HG02763 (cell line): ENCODE measurements at regions not wholly inside any gene's neighbourhood (a gene's known extent, or its start where the extent isn't known, plus 50 kb on each side); places are given as distances from the start of the nearest gene placed in this dataset.

Source experiments
- ATAC-seq: cut with Tn5 transposase; IDR thresholded peaks from one replicate; pipeline ENCODE4 v1.9.1; 2021; ENCODE audit warnings: mild to moderate bottlenecking, moderate library complexity; ENCODE audit not compliant: unreplicated experiment

- ATAC-seq: no peak
Observed at GRCh38 chr4:67125636-67126514, 419.4 kb downstream of the CENPC start.

DNA sequence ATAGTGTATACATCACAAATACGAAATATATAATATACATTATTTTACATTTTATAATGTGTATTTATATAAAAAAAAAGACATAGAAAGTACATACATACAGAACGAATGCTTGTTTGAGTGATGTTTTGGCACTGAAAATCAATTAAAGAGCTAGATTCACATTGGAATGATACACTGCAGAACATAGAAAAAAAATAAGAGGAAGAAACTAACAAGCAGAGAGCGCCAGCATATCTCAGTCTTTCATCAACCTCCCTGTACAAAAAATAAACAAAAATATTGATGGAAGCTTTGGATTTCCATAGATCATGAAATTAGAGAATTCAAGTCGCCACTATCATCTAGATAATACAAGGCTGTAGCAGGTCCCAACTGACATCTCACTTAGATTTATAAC, 420.6 kb downstream of the CENPC start:
- ATAC-seq: no peak

DNA sequence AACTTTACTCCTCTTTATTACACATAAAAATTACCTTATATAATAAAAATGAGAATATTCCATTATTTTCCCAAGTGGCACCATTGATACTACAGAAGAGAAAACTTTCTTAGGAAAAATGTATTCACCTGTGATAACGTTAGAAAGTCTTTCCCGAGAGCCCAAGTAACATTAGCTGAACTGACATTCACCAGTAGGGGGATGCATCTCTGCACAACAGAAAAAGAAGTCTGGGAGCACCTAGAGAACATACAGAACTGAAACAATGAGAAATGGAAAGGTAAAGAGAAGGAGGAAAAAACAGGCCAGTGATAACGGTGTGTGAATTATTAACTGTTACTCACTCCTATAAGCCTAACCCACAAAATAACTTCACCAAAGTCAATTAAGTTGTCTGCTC, 423.3 kb downstream of the CENPC start:
- ATAC-seq: no peak

DNA sequence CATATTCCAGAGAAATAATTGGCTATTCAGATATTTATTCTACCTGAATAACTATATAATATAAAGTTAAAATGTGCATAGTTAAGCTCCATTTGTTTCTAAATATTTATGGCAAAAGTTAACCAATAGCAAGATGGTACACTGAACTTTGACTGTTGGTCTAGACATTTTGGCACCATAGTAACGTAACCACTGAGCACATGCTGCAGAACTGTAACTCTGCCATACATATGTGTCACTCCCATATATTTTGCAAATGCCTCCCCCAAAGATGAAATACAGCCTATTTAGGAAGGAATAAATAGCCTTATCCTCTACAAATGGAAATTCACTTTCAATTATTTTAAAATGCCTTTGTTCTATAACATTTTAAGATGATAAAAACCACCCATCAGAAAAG, 424.9 kb downstream of the CENPC start:
- ATAC-seq: no peak

- ATAC-seq: no peak
Observed at GRCh38 chr4:67109276-67109675, 436.0 kb downstream of the CENPC start.

GRCh38 chr4:67106861-67107460, 438.3 kb downstream of the CENPC start:
- no peak for ATAC-seq

DNA sequence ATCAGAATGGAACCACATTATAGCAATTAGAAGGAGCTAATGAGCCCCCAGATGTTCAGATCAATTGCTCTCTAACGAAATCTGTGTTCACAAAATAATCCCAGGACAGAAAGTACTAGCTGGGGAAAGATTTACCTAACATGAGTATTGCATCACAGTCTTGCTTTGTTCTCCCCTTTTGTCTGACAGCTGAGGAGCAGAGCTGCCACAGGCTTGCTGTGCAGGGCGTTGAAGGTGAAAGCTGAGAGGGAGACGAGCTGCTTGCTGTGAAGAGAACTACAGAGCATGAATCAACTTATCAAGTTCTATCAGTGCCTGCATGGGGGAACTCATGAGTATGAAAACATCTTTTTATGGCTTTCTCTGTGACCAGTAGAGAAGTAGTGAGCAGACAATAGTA, 441.2 kb downstream of the CENPC start:
- no peak for ATAC-seq

- ATAC-seq: no peak
Observed at GRCh38 chr4:67103001-67103747, 442.1 kb downstream of the CENPC start.

DNA sequence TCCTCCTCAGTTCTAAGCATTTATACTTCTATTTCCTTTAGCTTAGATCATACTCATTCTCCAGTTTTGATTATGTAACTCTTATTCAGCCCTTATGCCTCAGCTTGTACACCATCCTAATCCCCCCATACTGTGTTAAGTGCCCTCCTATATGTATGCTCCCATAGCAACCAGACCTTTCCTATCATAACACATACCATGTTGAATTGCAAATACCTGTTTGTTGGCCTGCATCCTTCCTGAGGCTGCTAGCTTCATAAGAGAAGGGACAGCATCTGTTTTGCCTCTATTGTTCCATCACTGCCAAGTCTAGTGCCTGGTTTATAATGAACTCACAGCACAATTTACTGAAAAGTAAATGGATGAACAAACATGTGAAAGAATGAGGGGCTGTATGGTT, 443.7 kb downstream of the CENPC start:
- no peak for ATAC-seq

- ATAC-seq: no peak
Observed at GRCh38 chr4:67092351-67092750, 453.0 kb downstream of the CENPC start.

DNA sequence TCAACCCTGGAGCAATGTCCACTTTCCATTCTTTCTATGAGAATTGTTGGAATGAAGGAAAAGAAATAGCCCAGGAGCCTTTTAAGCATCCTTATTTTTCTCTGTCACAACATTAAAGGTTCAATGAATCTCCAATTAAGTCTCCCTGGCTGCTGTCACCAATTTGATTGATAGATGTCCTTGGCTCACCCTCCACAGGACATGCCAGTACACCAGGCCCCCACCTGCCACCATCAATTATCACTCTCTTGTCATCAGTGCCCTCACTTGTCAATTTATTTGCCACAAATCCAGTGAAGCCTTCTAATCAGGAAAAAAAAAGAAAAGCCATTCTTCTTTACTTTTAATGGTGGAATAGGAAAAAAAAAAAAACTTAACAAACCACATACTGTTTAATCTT, 453.6 kb downstream of the CENPC start:
- no peak for ATAC-seq

- ATAC-seq: peak; percentile 86
Observed at GRCh38 chr4:67087897-67088296, 457.4 kb downstream of the CENPC start.

GRCh38 chr4:67084783-67085182, 460.5 kb downstream of the CENPC start:
- no peak for ATAC-seq

DNA sequence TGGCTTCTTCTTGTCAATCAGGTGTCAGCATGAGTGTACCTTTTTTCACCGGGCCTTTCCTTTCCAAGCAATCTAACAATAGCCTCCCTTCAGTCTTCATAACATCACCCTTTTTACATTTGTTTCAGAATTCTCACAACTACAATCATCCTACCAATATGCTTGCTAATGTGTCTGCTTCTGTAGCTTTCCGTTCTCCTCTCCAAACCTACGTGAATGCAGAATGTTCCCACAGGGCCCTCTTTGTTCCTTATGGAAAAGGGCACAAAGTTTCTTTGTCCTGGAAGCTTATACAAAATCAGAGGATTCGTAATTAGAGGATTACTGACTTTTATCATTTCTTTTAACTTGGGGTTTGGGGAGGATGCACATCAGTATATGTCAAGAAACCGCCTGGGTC, 461.8 kb downstream of the CENPC start:
- ATAC-seq: no peak

DNA sequence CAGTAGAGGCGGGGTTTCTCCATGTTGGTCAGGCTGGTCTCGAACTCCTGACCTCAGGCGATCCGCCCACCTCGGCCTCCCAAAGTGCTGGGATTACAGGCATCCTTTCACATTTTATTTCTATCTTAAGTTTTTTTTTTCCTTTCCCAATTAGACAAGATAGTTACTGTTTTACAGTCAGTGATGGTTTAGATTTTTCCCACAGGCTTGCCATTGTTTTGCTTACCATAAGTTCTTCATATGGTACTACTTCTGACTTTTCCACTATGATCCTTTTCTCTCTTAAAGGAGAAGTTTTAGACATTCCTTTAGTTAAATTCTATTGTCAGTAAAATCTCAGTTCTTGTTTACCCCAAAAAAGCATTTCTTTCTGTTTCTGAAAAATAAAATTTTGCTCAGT, 462.6 kb downstream of the CENPC start:
- ATAC-seq: no peak

DNA sequence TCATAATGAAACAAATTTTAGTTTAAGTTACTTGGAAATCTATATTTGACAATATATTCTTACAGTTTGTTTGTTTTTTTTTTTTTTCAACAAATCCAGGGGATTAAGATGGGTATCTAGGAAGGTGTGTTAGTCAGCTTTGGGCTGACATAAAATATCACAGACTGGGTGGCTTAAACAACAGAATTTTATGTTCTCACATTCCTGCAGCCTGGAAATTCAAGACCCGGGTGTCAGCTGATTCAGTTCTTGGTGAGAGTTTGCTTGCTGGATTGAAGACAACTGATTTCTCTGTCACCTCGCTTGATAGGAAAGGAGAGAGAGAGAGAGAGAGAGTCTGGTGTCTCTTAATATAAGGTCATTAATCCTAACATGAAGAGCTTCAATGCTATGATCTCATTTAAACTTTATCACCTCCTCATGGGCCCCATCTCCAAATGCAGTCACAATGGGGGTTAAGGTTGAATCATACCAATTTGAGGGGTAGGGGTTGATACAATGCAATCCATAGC, 465.2 kb downstream of the CENPC start:
- ATAC-seq: no peak

- ATAC-seq: no peak
Observed at GRCh38 chr4:67071641-67072040, 473.7 kb downstream of the CENPC start.

DNA sequence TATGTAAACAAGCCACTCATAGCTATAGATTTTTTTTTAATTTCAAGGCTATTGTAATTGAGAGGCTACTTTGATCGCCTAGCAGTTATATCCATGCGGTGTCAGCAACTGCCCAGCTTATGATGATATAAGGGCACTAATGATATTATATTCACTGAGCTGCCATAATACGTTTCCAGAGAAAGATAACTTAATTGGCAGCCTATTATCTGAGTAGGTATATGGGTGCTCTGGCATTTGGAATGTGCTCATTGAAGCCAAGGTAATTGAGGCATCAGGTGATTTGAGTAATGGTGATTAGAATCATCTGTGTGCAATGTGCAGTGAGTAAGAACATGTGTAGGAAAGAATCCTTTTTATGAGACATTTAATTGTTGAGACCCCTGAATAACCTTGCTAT, 490.0 kb downstream of the CENPC start:
- no peak for ATAC-seq

- no peak for ATAC-seq
Observed at GRCh38 chr4:67054896-67055295, 490.4 kb downstream of the CENPC start.

GRCh38 chr4:67052814-67053675, 492.3 kb downstream of the CENPC start:
- no peak for ATAC-seq
